HFFc6 (cell line): ENCODE measurements at regions not wholly inside any gene's neighbourhood (a gene's known extent, or its start where the extent isn't known, plus 50 kb on each side); places are given as distances from the start of the nearest gene placed in this dataset.

Experiments
- DNase-seq: peaks from one replicate; pipeline ENCODE4 v3.0.0-alpha.2; 2018
- H3K27ac Mint-ChIP-seq: 2 replicates; pipeline ENCODE4 v1.8.0; 2020; ENCODE audit warnings: mild to moderate bottlenecking, mixed read lengths
- H3K27me3 Mint-ChIP-seq: 2 replicates; pipeline ENCODE4 v1.8.0; 2021; ENCODE audit warnings: mild to moderate bottlenecking, moderate library complexity, mixed read lengths; ENCODE audit not compliant: insufficient read depth
- H3K36me3 Mint-ChIP-seq: 2 replicates; pipeline ENCODE4 v1.8.0; 2021; ENCODE audit warnings: low read depth, mixed read lengths
- H3K4me1 Mint-ChIP-seq: 2 replicates; pipeline ENCODE4 v1.8.0; 2020; ENCODE audit warnings: low read depth, mixed read lengths
- H3K4me3 Mint-ChIP-seq: 2 replicates; pipeline ENCODE4 v1.8.0; 2020; ENCODE audit warnings: mild to moderate bottlenecking, moderate library complexity, mixed read lengths
- H3K9me3 Mint-ChIP-seq: 2 replicates; pipeline ENCODE4 v1.8.0; 2020; ENCODE audit warnings: mild to moderate bottlenecking, mixed read lengths
- CTCF ChIP-seq: fragments of 200-600 bp; sonication (generic); IDR thresholded peaks from 2 replicates; pipeline ENCODE4 v1.5.0; 2021; ENCODE audit warnings: antibody characterized with exemption, mild to moderate bottlenecking

GRCh38 chr1:222314839-222315238 is 233.1 kb downstream of the HHIPL2 start:
- Mint-ChIP-seq H3K4me1 (no peaks in the 10 kb centered on the region), H3K36me3 (no peaks in the 10 kb centered on the region), H3K4me3 (no peak overlapping the region), H3K27me3 (peaks cover 3% of the 10 kb centered on the region; the same call in 1 of the 2 replicates), H3K27ac (no peak overlapping the region), H3K9me3 (no peaks in the 10 kb centered on the region)
- DNase-seq: no peak
- no peak for TF ChIP-seq CTCF

DNA sequence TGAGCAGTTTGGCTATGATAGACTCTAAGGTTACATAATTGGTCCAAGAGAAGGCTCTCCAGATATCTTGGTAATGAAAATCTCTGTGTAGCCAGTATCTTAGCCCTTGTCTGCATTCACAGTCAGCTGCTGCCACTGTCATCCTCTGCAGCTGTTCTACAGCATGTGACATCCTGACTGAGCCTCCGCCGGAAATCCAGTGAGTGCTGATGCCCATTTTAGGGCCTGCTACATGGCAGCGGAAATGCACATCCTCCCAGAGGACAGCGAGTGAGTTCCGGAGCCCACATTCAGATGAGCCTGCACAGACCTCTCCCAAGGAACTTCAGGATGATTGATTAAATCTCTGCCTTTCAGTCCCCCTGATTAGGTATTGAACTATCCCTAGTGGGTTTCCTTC is 237.1 kb downstream of the HHIPL2 start:
- no peak for DNase-seq
- Mint-ChIP-seq H3K9me3 (no peaks in the 10 kb centered on the region), H3K27me3 (peaks cover 4% of the 10 kb centered on the region), H3K4me1 (no peaks in the 10 kb centered on the region), H3K36me3 (no peaks in the 10 kb centered on the region), H3K27ac (no peak overlapping the region), H3K4me3 (no peak overlapping the region)
- TF ChIP-seq CTCF: no peak

- Mint-ChIP-seq H3K4me1 (no peaks in the 10 kb centered on the region), H3K4me3 (no peak overlapping the region), H3K9me3 (no peaks in the 10 kb centered on the region), H3K27me3 (peaks cover 7% of the 10 kb centered on the region), H3K27ac (no peak overlapping the region), H3K36me3 (no peaks in the 10 kb centered on the region)
- no peak for TF ChIP-seq CTCF
- no peak for DNase-seq
These were observed 240.3 kb downstream of the HHIPL2 start for GRCh38 chr1:222307621-222308020.

DNA sequence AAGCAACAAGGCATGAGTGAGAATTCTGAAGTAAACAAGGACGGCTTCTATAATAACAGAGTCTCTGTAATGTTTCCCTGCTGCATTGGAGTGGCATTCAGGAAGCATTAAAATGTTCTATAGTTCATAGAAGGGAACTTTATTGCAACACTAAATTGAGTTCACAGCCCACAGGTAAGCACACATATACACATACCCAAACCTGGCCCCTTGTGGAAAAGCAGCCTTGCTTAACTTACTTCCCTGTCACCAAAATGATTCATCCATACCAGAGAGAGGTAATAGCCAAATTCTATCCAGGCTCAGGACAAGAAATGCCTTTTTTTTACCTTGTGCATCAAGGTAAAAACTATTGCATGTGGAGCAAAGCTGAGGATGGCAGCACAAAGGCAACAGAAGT is 241.4 kb downstream of the HHIPL2 start:
- no peak for DNase-seq
- no peaks in the 10 kb centered on the region for H3K36me3 Mint-ChIP-seq
- no peak overlapping the region for H3K27ac Mint-ChIP-seq
- no peaks in the 10 kb centered on the region for H3K9me3 Mint-ChIP-seq
- no peak overlapping the region for H3K4me3 Mint-ChIP-seq
- peaks cover 4% of the 10 kb centered on the region; the same call in 1 of the 2 replicates for H3K4me1 Mint-ChIP-seq
- TF ChIP-seq CTCF: no peak
- peaks cover 7% of the 10 kb centered on the region for H3K27me3 Mint-ChIP-seq

DNA sequence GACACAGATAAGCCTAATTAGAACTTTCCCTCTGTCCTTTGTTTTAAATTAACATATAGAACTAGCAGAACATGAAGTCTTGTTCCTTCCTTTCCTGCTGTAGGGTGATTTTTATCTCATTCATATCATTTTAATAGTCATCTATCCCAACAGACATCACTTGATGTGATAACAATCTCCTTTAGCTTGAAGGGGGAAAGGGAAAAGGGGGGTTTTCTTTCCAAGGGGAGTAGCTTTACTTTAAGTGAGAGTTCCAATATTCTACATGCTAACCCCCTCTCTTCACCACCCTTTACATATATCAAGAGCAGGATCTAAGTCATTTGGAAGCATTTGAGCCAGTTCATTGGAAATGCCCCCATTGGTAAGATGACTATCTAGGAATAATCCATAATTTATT is 241.9 kb downstream of the HHIPL2 start:
- Mint-ChIP-seq H3K36me3 (no peaks in the 10 kb centered on the region), H3K27me3 (peaks cover 7% of the 10 kb centered on the region), H3K27ac (no peak overlapping the region), H3K9me3 (no peaks in the 10 kb centered on the region), H3K4me3 (no peak overlapping the region), H3K4me1 (peaks cover 4% of the 10 kb centered on the region; the same call in 1 of the 2 replicates)
- no peak for DNase-seq
- TF ChIP-seq CTCF: no peak

GRCh38 chr1:222301652-222302051 is 246.3 kb downstream of the HHIPL2 start:
- Mint-ChIP-seq H3K27ac (no peak overlapping the region), H3K9me3 (0 out of 2 replicates have a peak, but pooled peaks cover 8% of the 10 kb centered on the region), H3K27me3 (peaks cover 7% of the 10 kb centered on the region), H3K4me3 (no peak overlapping the region), H3K36me3 (no peaks in the 10 kb centered on the region), H3K4me1 (peaks cover 4% of the 10 kb centered on the region; the same call in 1 of the 2 replicates)
- no peak for DNase-seq
- no peak for TF ChIP-seq CTCF
